Fibroblast of lung (primary cell): ENCODE measurements at regions not wholly inside any gene's neighbourhood (a gene's known extent, or its start where the extent isn't known, plus 50 kb on each side); places are given as distances from the start of the nearest gene placed in this dataset.

Source experiments
- EZH2 ChIP-seq: IDR thresholded peaks from 2 replicates; pipeline ENCODE4 v1.5.1; 2012; ENCODE audit warnings: low read length, control low read depth, mild to moderate bottlenecking; ENCODE audit errors: missing control alignments
- TF ChIP-seq, protein P1 (sequence below), 2 donors: IDR thresholded peaks in 1 of 2; conservative IDR thresholded peaks in 1 of 2; 1 replicate in 1 of 2; 2 replicates in 1 of 2; pipeline ENCODE4 v1.5.1; 2011 to 2012; ENCODE audit warnings: low read length in 2 of 2, control low read depth in 1 of 2, inconsistent platforms in 1 of 2, low read depth in 1 of 2, mild to moderate bottlenecking in 1 of 2

DNA sequence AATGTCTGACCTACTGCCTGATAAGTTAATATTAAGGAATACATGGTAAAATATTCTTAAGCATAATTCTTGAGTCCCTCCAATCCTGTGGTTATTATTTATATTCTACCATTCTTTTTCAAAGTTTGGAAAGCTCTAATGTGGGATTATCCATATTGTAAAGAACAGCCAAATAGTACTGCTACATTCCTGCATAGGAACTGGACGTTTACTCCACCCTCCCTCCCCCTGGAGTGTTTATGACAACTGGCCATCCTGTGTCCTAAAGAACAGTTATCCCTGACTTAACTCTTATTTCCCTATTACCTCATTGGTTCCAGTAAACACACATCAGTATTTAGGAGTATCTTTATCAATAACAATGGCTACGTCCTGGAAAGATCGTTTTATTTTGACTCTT, 308.7 kb upstream of the TFAP2D start:
- TF ChIP-seq, protein P1, sequence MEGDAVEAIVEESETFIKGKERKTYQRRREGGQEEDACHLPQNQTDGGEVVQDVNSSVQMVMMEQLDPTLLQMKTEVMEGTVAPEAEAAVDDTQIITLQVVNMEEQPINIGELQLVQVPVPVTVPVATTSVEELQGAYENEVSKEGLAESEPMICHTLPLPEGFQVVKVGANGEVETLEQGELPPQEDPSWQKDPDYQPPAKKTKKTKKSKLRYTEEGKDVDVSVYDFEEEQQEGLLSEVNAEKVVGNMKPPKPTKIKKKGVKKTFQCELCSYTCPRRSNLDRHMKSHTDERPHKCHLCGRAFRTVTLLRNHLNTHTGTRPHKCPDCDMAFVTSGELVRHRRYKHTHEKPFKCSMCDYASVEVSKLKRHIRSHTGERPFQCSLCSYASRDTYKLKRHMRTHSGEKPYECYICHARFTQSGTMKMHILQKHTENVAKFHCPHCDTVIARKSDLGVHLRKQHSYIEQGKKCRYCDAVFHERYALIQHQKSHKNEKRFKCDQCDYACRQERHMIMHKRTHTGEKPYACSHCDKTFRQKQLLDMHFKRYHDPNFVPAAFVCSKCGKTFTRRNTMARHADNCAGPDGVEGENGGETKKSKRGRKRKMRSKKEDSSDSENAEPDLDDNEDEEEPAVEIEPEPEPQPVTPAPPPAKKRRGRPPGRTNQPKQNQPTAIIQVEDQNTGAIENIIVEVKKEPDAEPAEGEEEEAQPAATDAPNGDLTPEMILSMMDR (conservative IDR thresholded peaks at IDR 0.05 in 1 of 2, IDR thresholded peaks at IDR 0.05 in 1 of 2; ENCODE audit: low read depth in 1 of 2, low read length in 2 of 2): no peak
- TF ChIP-seq EZH2: no peak
